Ishikawa (cell line): ENCODE measurements at regions not wholly inside any gene's neighbourhood (a gene's known extent, or its start where the extent isn't known, plus 50 kb on each side); places are given as distances from the start of the nearest gene placed in this dataset.

Experiments
- EGR1 ChIP-seq: IDR thresholded peaks from 2 replicates; pipeline ENCODE4 v1.6.1; 2012
- MAX ChIP-seq: IDR thresholded peaks from 2 replicates; pipeline ENCODE4 v1.6.1; 2012
- NFIC ChIP-seq: IDR thresholded peaks from 2 replicates; pipeline ENCODE4 v1.6.1; 2012
- REST ChIP-seq: IDR thresholded peaks from 2 replicates; pipeline ENCODE4 v1.6.1; 2012; ENCODE audit warnings: low read depth, mild to moderate bottlenecking
- TCF12 ChIP-seq: IDR thresholded peaks from 2 replicates; pipeline ENCODE4 v1.6.1; 2012; ENCODE audit warnings: low read depth
- YY1 ChIP-seq: IDR thresholded peaks from 2 replicates; pipeline ENCODE4 v1.6.1; 2012; ENCODE audit warnings: low read depth

GRCh38 chr5:118303296-118303695, 685.1 kb downstream of the DTWD2 start:
- TF ChIP-seq TCF12 (no peak), MAX (no peak), REST (no peak), YY1 (no peak), NFIC (no peak), EGR1 (no peak)
